Esophagus muscularis mucosa (tissue), 4 donors: ENCODE measurements at regions not wholly inside any gene's neighbourhood (a gene's known extent, or its start where the extent isn't known, plus 50 kb on each side); places are given as distances from the start of the nearest gene placed in this dataset.

Experiments used
- EP300 ChIP-seq: sonication (generic); formaldehyde crosslinking; IDR thresholded peaks from one replicate; pipeline ENCODE4 v1.6.1; 2017; ENCODE audit warnings: antibody characterized with exemption
- POLR2A ChIP-seq: fragments of 450-650 bp; IDR thresholded peaks from one replicate; pipeline ENCODE4 v1.6.1; 2017; ENCODE audit warnings: antibody characterized with exemption, moderate library complexity, mild to moderate bottlenecking, low read depth
- POLR2AphosphoS5 ChIP-seq, 2 donors: sonication (generic); formaldehyde crosslinking; IDR thresholded peaks; one replicate each; pipeline ENCODE4 v1.6.1; 2017; ENCODE audit warnings: antibody characterized with exemption in 2 of 2
- TF ChIP-seq, protein P1 (sequence below), 3 experiments: fragments of 200-600 bp in 2 of 3; fragments of 450-650 bp in 1 of 3; sonication (generic) in 2 of 3; IDR thresholded peaks; one replicate each; pipeline ENCODE4 v1.5.1; 2017 to 2019; ENCODE audit warnings: antibody characterized with exemption in 3 of 3, mild to moderate bottlenecking in 2 of 3, moderate library complexity in 1 of 3

- TF ChIP-seq, protein P1, sequence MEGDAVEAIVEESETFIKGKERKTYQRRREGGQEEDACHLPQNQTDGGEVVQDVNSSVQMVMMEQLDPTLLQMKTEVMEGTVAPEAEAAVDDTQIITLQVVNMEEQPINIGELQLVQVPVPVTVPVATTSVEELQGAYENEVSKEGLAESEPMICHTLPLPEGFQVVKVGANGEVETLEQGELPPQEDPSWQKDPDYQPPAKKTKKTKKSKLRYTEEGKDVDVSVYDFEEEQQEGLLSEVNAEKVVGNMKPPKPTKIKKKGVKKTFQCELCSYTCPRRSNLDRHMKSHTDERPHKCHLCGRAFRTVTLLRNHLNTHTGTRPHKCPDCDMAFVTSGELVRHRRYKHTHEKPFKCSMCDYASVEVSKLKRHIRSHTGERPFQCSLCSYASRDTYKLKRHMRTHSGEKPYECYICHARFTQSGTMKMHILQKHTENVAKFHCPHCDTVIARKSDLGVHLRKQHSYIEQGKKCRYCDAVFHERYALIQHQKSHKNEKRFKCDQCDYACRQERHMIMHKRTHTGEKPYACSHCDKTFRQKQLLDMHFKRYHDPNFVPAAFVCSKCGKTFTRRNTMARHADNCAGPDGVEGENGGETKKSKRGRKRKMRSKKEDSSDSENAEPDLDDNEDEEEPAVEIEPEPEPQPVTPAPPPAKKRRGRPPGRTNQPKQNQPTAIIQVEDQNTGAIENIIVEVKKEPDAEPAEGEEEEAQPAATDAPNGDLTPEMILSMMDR (IDR thresholded peaks at IDR 0.05), result no peak
- TF ChIP-seq EP300 (no peak), POLR2AphosphoS5 (IDR thresholded peaks at IDR 0.05) (no peak), POLR2A (no peak)
Measured at GRCh38 chr5:159486836-159487235, 156.5 kb upstream of the IL12B start.
